ENCODE measurements at regions not wholly inside any gene's neighbourhood (a gene's known extent, or its start where the extent isn't known, plus 50 kb on each side); places are given as distances from the start of the nearest gene placed in this dataset.

- no peak for DNase-seq
Measured at GRCh38 chr6:115396112-115396906, 664.4 kb downstream of the FRK start.

GRCh38 chr6:115393821-115394220 lies 666.9 kb downstream of the FRK start:
- no peak for DNase-seq

- no peak for DNase-seq
Measured at GRCh38 chr6:115370202-115370601, 690.5 kb downstream of the FRK start.

GRCh38 chr6:115365783-115366182 lies 694.9 kb downstream of the FRK start:
- no peak for DNase-seq

GRCh38 chr6:115363379-115363778 lies 697.3 kb downstream of the FRK start:
- no peak for DNase-seq

GRCh38 chr6:115362234-115362633 lies 698.5 kb downstream of the FRK start:
- DNase-seq = no peak

GRCh38 chr6:115360602-115361325 lies 699.9 kb downstream of the FRK start:
- DNase-seq = no peak

GRCh38 chr6:115358616-115359015 lies 702.1 kb downstream of the FRK start:
- no peak for DNase-seq

- DNase-seq = no peak
Measured at GRCh38 chr6:115356371-115356770, 704.3 kb downstream of the FRK start.

GRCh38 chr6:115323001-115323400 lies 737.7 kb downstream of the FRK start:
- DNase-seq = no peak

- no peak for DNase-seq
Measured at GRCh38 chr6:115319823-115320222, 740.9 kb downstream of the FRK start.

- DNase-seq = no peak
Measured at GRCh38 chr6:115310156-115310555, 750.5 kb downstream of the FRK start.

GRCh38 chr6:115302731-115303130 lies 758.0 kb downstream of the FRK start:
- DNase-seq = no peak

- DNase-seq = no peak
Measured at GRCh38 chr6:115287467-115287866, 773.2 kb downstream of the FRK start.

- no peak for DNase-seq
Measured at GRCh38 chr6:115276881-115277565, 783.7 kb downstream of the FRK start.

- DNase-seq = no peak
Measured at GRCh38 chr6:115272311-115272710, 788.4 kb downstream of the FRK start.

GRCh38 chr6:115271434-115271833 lies 789.3 kb downstream of the FRK start:
- no peak for DNase-seq

- DNase-seq = no peak
Measured at GRCh38 chr6:115270953-115271352, 789.7 kb downstream of the FRK start.

GRCh38 chr6:115241373-115241772 lies 819.3 kb downstream of the FRK start:
- DNase-seq = no peak

GRCh38 chr6:115221198-115221597 lies 839.5 kb downstream of the FRK start:
- no peak for DNase-seq

GRCh38 chr6:115220551-115221159 lies 840.0 kb downstream of the FRK start:
- DNase-seq = no peak

GRCh38 chr6:115219645-115220044 lies 841.0 kb downstream of the FRK start:
- DNase-seq = no peak

GRCh38 chr6:115216835-115217234 lies 843.9 kb downstream of the FRK start:
- no peak for DNase-seq
